ENCODE measurements at regions not wholly inside any gene's neighbourhood (a gene's known extent, or its start where the extent isn't known, plus 50 kb on each side); places are given as distances from the start of the nearest gene placed in this dataset.

DNA sequence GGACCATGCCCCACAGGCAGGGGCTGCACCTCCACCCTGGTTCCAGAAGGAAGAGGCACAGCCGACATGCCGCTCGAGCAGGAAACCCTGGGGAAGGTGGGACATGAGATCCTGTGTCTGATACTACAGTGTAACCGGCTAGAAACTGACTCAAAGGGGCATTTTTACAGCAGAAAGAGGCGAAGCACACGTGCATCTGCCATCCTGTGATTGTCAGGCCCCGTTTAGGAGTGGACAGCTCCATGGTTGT lies 62.7 kb downstream of the SIK1 start:
- Histone ChIP-seq H3K27me3 (no peaks in the 10 kb centered on the region), H3K9me3 (no peaks in the 10 kb centered on the region), H3K36me3 (no peaks in the 10 kb centered on the region), H3K4me3 (no peak overlapping the region)
- DNase-seq = no peak

DNA sequence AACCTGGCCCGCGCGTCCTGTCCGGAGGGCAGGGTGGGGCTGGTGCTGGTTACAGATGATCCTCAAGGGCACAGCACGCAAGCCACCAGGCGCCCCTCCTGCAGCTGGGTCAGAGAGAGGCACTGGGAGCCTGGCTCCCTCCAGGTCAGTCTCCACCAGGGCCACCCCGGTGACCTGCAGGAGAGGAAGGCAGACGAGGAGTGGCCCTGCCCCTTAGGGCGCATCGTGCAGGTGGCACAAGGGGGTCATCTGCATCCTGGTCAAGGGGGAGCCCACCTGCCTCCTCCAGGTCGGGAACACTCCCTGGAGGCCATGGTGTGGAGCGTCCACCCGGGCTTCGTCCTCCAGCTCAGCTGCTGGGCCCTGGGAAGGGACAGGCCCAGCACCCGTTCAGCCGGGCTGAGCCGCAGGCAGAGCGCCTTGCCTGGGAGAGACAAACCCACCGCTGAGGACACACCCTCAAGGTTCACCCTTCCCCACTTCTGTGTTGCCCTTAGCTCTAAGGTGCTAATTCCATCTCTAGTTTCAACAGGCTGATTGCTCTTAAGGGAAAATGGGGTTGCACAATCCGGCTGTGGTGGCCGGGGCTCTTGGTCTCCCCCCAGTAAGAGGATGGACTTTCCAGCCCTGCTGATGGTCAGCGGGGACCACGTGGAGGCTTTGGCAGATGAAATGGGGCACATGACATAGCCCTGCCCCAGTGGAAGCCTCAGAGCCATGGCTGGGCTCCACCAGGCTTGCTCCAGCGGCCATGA lies 63.2 kb downstream of the SIK1 start:
- DNase-seq = no peak
- H3K27me3 ChIP-seq = no peaks in the 10 kb centered on the region
- H3K4me3 ChIP-seq = no peak overlapping the region
- H3K9me3 ChIP-seq = no peaks in the 10 kb centered on the region
- no peaks in the 10 kb centered on the region for H3K36me3 ChIP-seq

DNA sequence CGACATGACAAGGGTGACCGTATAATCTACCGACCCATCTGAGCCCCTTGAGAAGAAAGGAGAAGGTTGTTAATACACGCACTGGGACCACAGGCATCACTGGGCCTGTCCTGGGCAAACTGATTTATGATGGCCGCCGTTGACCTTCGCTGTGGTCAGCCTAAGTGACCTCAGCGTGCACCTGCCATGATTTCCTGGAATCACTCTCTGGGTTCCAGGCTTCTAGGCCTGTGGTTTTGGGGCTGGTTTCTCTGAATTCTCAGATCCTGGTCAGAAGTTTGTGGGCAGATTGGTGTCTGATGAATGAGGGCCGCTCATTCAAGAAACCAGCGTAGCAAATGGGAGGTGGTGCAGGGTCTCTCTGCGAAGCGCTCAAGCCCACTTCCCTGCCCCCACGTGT lies 64.0 kb downstream of the SIK1 start:
- Histone ChIP-seq H3K9me3 (no peaks in the 10 kb centered on the region), H3K36me3 (no peaks in the 10 kb centered on the region), H3K27me3 (no peaks in the 10 kb centered on the region), H3K4me3 (no peak overlapping the region)
- DNase-seq = no peak

DNA sequence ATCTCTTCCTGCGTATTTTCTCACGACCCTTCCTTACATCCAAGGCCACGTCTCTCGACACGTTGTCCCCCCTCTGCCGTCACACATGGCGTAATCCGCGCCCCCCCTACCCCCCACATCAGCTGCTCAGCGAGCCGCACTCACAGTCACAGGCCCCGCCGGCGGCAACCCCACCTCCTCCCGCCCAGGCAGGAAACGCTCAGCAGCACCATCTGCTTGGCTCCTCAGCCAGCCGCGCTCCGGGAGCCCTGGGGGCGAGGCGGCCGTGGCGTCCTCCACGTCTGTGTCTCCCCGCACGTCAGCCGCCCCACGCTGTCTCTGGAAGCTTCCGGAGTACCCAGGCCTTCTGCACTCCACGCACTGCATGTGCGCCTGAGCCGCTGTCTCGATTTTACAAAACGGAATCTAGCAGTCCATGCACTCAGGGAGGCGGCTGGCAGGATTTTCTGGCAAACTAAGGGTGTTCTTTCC lies 64.6 kb downstream of the SIK1 start:
- H3K27me3 ChIP-seq = no peaks in the 10 kb centered on the region
- H3K9me3 ChIP-seq = no peaks in the 10 kb centered on the region
- H3K36me3 ChIP-seq = no peaks in the 10 kb centered on the region
- H3K4me3 ChIP-seq = no peak overlapping the region
- peak; percentile 56 for DNase-seq

DNA sequence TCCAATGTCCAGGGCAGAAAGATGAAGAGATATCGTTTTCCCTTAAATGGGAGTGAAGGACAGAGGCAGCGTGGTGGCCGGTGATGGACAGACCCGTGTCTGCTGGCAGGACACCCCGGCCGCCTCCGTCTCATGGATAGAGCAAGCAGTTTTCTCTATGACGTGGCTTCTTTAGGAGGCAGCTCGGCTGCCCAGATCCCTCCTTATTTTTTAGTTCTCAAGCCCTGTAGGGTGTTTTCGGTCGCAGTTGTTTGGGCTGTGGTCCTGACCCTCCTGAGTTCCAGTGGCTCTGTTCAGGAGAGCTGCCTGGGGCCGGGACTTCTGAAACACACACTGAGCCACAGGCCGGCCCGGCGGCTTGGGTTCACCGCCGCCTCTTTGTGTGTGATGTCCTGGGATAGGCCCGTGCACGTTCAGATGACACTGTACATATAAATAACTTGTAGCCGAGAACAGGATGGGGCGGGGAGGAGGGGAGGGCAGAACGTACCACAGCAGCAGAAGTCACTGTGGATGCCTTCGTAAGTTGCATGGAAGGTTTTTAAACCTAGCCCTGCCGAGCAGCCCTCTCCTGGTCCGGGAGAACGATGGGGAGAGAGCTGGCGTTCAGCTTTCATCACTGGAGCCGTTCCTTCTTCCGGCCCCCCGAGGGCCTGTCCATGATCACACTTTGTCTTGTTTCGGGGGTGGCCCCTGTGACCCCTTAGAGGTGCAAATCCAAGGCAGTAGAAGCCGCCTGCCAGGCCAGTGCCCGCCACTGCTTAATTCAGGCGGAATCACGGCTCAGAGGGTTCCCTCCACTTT lies 65.2 kb downstream of the SIK1 start:
- Histone ChIP-seq H3K4me3 (no peak overlapping the region), H3K27me3 (no peaks in the 10 kb centered on the region), H3K9me3 (no peaks in the 10 kb centered on the region), H3K36me3 (no peaks in the 10 kb centered on the region)
- no peak for DNase-seq

DNA sequence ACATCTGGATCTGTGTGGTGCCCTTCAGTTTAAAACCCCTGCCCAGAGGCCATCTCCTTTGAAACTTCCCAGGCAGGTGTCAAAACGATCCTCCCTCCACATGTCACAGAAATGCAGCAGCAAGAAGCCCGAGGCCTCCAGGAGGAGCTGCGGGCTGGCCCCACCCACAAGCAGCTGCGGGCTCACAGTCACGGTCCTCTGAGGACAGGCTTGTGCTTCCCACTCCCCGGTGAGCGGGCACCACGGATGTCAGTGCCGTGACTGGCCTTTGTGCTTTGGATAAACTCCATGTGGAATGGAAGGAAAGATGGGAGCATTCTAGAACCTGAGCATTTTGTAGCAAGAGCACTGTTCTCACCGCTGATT lies 65.8 kb downstream of the SIK1 start:
- no peaks in the 10 kb centered on the region for H3K27me3 ChIP-seq
- no peak for DNase-seq
- H3K4me3 ChIP-seq = no peak overlapping the region
- no peaks in the 10 kb centered on the region for H3K9me3 ChIP-seq
- H3K36me3 ChIP-seq = no peaks in the 10 kb centered on the region

DNA sequence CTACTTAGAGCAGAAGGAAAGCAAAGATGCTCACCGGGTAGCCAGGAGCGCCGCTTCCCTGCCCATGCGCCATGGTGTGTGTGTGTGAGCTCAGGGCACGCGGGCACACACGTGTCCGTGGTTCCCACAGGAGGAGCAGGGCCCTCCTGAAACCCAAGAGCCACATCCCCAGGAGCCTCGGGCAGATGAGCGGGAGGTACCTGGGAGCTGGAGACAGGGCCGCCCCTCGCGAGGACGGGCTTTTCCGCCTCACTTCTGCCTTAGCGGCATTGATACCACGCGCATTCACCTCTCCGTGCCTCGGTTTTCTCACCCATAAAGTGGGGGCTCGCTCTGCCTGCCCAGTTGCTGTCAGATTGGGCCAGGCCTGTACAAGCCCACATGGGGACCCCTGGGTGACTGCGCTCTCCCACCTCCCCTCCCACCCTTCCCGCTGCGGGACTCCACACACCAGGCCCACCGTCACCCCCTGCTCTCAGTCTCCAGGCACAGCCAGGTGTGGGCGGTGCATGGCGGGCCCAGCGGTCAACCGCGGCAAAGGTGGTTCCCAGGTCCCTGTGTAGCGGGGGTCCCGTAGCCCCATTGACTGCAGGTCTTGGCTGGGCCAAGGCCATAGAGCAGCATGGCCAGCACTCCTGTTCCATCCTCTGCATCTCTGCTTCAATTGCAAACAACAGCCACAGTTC lies 66.3 kb downstream of the SIK1 start:
- Histone ChIP-seq H3K9me3 (no peaks in the 10 kb centered on the region), H3K27me3 (no peaks in the 10 kb centered on the region), H3K36me3 (no peaks in the 10 kb centered on the region), H3K4me3 (no peak overlapping the region)
- no peak for DNase-seq

DNA sequence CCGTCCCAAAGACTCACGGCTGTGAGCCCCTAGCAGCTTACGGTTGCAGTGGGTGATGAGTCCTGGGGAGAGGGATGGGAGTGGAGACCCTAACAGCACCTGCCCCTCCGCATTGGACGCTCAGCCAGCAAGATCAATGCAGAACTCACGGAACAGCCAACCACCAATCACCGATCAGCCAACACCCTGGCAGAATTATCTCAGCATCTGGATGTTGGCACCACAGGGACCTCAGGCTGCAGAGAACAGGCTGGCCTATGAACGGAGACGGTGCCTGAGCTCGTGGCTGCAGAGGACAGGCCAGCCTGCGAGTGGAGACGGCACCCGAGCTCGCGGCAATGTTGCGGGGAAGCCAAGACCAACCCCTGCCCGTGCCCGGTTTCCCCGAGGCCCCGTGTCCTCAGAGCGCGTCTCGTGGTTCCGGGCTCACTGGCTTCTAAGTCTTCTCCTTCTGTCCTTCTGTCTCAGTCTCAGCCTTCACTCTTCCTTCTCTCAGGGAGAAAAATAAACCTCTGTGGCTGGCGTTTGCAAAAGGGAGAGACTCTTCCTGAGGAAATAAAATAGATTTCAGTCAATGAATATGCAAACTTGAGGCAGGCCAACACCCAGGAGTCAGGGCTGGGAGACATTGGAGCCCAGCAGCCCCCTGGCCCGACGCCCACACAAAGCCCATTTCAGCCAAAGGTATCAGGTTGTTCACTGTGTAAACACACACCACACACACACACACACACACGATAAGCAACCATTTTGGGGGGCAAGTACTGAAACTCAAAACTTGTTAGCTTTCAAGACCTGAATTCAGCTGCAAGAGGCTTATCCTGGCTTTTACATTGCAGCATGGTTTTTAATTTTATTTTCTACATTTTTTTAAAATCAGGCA lies 67.8 kb downstream of the SIK1 start:
- no peaks in the 10 kb centered on the region for H3K9me3 ChIP-seq

DNA sequence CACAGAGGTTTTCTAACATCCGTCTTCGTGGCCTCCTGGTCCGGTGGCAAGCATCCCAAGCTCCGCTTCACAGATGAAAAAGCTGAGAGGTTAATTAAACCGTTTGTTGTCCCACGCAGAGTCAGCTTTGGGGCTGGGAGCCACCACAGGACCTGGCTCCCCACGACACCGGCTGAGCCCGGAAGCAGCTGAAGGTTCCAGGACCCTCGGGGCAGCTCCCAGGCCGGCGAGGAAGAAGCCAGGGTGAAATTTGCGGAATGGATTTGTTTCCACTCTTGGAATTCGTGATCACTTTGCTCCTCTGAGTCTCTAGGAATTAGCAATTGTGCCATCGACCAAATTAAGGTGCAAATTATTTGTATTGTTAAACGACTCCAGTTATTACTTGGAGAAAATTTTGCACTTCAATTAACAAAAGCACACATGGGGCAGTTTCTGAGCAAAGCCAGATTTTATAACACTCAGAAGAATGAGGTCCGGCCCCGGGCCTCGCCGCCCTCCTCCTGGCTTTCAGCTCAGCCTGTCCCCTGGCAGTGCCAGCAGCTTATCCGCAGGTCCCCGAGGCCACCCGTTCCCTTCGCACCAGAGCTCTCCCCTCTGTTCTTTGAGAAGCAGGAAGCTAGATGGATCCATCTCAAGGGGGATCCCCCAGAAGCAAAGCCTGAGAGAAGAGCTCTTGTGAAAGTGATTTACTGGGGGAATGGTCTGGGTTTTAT lies 69.1 kb downstream of the SIK1 start:
- Histone ChIP-seq H3K36me3 (no peaks in the 10 kb centered on the region), H3K27me3 (no peaks in the 10 kb centered on the region), H3K4me3 (no peak overlapping the region), H3K9me3 (no peaks in the 10 kb centered on the region)
- DNase-seq = no peak

More for the DNA sequence above, 67.8 kb downstream of the SIK1 start:
- no peak overlapping the region for H3K4me3 ChIP-seq
- H3K36me3 ChIP-seq = no peaks in the 10 kb centered on the region
- DNase-seq = no peak
- H3K27me3 ChIP-seq = no peaks in the 10 kb centered on the region

DNA sequence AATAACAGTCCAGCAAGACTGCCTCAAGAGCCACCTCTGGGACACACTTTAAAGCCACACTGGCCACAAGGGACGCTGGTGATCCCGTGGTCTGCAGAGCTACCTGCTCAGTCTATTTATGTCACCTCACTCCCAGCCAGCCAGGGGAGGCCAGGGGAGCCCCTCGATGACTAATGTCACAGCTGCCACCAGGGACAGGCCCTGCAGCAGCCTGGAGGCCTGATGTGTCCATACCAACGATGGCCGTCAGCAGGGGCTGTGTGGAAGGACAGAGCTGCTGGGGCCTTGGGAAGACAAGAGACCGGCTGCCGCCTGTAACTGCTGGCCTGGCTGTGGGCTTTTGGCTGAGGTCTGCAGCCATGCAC lies 71.0 kb downstream of the SIK1 start:
- H3K9me3 ChIP-seq = no peaks in the 10 kb centered on the region
- no peaks in the 10 kb centered on the region for H3K36me3 ChIP-seq
- no peak overlapping the region for H3K4me3 ChIP-seq
- no peak for DNase-seq
- no peaks in the 10 kb centered on the region for H3K27me3 ChIP-seq

DNA sequence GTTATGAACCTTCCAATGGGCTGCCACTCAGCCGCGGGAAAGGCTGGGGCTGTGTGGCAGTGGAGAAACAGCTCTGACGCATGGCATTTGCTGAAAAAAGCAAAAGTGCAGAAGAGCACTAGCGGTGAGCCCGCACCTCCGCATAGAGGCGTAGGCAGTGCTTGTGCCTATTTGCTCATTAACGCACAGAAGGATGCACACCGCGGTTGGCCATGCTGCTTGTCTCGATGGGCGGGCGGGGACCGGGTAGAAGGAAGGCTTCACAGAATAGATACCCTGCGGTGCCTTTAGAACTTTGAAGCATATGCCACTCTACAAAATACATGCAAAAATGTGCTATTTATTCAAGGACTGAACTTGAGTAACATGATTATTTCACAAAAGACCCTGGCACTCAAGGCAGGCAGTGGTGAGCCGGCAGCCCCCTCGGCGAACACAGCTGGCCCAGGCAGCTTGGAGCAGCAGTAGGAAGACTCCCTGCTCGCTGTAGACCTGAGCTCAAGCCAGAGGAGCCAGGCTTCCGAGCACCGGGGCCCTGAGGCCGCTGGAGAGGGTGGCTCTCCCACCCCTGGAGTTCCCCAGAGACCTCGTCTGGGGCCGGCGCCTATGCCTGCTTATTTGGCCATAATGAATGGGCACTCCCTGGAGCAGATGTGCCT lies 71.5 kb downstream of the SIK1 start:
- Histone ChIP-seq H3K9me3 (no peaks in the 10 kb centered on the region), H3K36me3 (no peaks in the 10 kb centered on the region), H3K4me3 (no peak overlapping the region), H3K27me3 (no peaks in the 10 kb centered on the region)
- DNase-seq = no peak

DNA sequence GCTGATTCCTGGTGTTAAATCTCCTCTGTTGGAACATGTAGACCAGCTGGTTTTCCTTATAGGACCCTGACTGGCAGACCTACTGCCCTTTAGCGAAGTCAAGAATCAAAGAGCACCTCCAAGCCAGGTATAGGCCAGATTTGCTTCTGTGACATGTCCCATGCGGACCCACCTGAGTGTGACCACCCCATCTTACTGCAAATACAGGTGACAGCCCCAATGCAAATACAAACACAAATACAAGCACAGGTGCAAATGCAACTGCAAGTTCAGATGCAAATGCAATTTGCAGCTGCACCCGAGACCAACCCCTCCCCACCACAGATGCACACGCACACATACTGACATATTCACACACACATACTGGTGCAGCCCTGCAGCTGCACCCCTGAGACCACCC lies 72.3 kb downstream of the SIK1 start:
- Histone ChIP-seq H3K9me3 (no peaks in the 10 kb centered on the region), H3K36me3 (no peaks in the 10 kb centered on the region), H3K4me3 (no peak overlapping the region), H3K27me3 (no peaks in the 10 kb centered on the region)
- no peak for DNase-seq

DNA sequence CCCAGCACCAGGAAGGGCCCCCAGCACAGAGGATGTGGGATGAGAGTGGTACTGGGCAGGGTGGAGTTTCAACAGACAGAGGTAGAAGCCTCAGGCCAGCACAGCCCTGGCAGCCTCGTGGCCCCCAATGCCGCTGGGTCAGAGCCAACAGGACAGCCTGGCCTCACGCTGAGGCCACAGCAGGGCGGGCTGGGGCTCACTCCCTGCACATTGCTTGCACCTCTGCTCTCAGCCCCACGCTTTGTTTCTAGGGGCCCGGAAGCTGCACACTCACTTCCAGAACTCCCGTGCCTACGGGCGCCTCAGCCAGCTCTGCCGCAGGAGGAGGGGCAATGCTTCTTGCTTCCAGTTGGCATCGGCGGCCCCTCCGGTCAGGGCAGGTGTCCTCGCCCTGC lies 72.9 kb downstream of the SIK1 start:
- no peaks in the 10 kb centered on the region for H3K27me3 ChIP-seq
- no peaks in the 10 kb centered on the region for H3K9me3 ChIP-seq
- DNase-seq = no peak
- H3K36me3 ChIP-seq = no peaks in the 10 kb centered on the region
- no peak overlapping the region for H3K4me3 ChIP-seq

DNA sequence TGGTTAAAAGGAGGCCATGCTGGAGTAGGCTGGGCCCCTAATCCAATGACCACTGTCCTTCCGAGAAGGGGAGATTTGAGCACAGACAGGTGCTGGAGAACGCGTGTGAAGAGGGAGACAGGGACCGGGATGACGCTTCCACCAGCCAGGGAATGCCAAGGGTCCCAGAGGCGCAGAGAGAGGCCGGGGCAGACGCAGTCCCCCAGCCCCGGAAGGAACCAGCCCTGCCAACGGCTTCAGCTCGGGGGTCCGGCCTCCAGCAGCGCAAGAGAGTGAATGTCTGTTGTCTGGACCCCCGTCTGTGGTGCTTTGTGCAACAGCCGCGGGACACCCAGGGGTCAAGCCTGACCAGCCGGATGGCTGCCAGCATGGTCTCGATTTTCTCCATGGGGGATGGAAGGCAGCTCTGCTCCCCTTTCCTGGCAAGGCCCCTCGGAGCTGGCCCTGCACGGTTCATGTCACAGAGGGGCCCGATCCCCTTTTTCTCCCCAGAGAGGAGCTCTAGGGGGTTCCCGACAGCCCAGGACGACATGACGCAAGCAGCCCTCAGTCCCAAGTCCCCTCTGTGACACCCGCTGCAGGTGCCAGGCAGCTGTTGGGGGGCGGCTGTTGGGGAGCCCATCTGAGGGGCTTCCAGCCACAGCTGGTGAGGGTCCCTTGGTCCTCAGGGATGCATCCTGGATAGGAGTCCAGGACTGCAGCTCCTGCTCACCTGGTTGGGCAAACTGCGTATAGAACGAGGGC lies 73.5 kb downstream of the SIK1 start:
- Histone ChIP-seq H3K4me3 (no peak overlapping the region), H3K9me3 (no peaks in the 10 kb centered on the region), H3K27me3 (no peaks in the 10 kb centered on the region), H3K36me3 (no peaks in the 10 kb centered on the region)
- DNase-seq = no peak

DNA sequence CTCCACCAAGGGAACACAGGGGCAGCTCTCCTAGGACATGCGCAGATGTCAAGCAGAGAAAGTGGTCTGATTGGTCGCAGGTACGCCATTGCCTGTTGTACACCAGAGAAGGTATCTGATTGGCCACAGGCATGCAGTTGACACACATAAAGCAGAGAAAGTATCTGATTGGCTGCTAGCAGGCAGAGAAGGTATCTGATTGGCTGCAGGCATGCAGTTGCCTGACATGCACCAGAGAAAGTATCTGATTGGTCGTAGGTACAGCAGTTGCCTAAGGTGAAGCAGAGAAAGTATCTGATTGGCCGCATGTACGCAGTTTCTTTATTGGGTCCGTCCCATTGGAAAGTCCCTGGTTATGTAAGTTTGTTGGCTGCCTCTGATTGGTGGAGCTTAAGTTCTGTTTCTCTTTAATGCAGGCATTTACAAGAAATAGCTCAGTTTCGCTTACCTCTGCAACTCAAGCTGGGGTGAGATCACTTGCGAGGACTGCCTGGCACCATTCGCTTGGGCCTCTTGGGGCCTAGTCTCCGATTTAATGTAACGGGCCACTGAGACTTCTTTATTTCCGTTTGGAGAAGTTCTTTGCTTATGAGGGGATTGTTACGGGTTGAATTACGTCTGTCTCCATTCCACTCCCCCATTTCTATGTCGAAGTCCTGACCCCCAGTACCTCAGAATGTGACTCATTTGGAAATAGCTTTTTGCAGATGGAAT lies 74.2 kb downstream of the SIK1 start:
- Histone ChIP-seq H3K9me3 (no peaks in the 10 kb centered on the region), H3K4me3 (no peak overlapping the region), H3K27me3 (no peaks in the 10 kb centered on the region), H3K36me3 (no peaks in the 10 kb centered on the region)
- DNase-seq = peak; percentile 34
